HL-60 (cell line): ENCODE measurements at regions not wholly inside any gene's neighbourhood (a gene's known extent, or its start where the extent isn't known, plus 50 kb on each side); places are given as distances from the start of the nearest gene placed in this dataset.

Experiments
- DNase-seq, 2 experiments: peaks; one replicate each; pipeline ENCODE4 v3.0.0-alpha.2; 2010 to 2020; ENCODE audit warnings: low read depth in 1 of 2, low spot score in 1 of 2
- H3K27ac ChIP-seq: fragments of 250-450 bp; sonication (Bioruptor Pico); replicated peaks from 2 replicates; pipeline ENCODE4 v1.5.1; 2020; ENCODE audit warnings: mild to moderate bottlenecking, moderate library complexity
- H3K27me3 ChIP-seq: fragments of 250-450 bp; sonication (Bioruptor Pico); 2 replicates; pipeline ENCODE4 v1.5.1; 2021; ENCODE audit warnings: mild to moderate bottlenecking, moderate library complexity; ENCODE audit not compliant: insufficient read depth, poor library complexity, severe bottlenecking
- H3K4me3 ChIP-seq: replicated peaks from 2 replicates; pipeline ENCODE4 v1.5.1; 2011; ENCODE audit warnings: mild to moderate bottlenecking, control low read depth, low read length; ENCODE audit not compliant: insufficient read depth
- CTCF ChIP-seq: IDR thresholded peaks from one replicate; pipeline ENCODE4 v1.5.1; 2011; ENCODE audit warnings: low read length, control low read depth, inconsistent platforms; ENCODE audit not compliant: insufficient read depth
- GABPA ChIP-seq: IDR thresholded peaks from 2 replicates; pipeline ENCODE4 v1.6.1; 2012; ENCODE audit warnings: low read depth
- POLR2AphosphoS5 ChIP-seq: IDR thresholded peaks from 2 replicates; pipeline ENCODE4 v1.6.1; 2012; ENCODE audit warnings: low read depth
- REST ChIP-seq: IDR thresholded peaks from 2 replicates; pipeline ENCODE4 v1.6.1; 2012; ENCODE audit warnings: low read depth; ENCODE audit not compliant: insufficient replicate concordance
- SPI1 ChIP-seq: IDR thresholded peaks from 2 replicates; pipeline ENCODE4 v1.6.1; 2012; ENCODE audit warnings: low read depth, mild to moderate bottlenecking, borderline replicate concordance

- H3K27ac ChIP-seq, result no peak overlapping the region
- no peak overlapping the region for H3K4me3 ChIP-seq
- TF ChIP-seq REST (no peak), POLR2AphosphoS5 (no peak), SPI1 (no peak), GABPA (no peak), CTCF (no peak)
- H3K27me3 ChIP-seq, result no peaks in the 10 kb centered on the region
- no peak for DNase-seq
These were observed 236.4 kb upstream of the TMEM72 start for GRCh38 chr10:44674536-44675386.

DNA sequence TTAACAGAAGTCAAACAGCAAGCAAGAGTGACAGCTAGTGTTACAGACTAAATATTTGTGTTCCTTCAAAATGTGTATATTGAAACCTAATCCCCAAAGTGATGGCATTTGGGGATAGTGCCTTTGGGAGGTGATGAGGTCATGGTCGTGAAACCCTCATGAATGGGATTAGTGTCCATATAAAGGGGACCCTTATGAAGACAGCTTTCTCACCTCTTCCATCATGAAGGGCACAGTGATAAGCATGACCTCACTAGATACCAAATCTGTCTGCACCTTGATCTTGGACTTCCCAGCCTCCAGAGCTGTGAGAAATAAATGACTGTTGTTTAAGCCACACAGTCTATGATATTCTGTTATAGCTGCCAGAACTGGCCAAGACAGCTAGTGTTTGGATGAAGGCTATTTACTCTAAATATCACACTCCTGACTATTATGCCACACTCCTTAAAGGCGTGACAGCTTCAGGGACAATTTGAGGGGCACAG, 235.7 kb upstream of the TMEM72 start:
- Histone ChIP-seq H3K4me3 (no peak overlapping the region), H3K27me3 (no peaks in the 10 kb centered on the region), H3K27ac (no peak overlapping the region)
- no peak for DNase-seq
- no peak for TF ChIP-seq REST
- TF ChIP-seq POLR2AphosphoS5, result no peak
- TF ChIP-seq SPI1, result no peak
- TF ChIP-seq CTCF, result no peak
- no peak for TF ChIP-seq GABPA

GRCh38 chr10:44680764-44681163, 230.4 kb upstream of the TMEM72 start:
- TF ChIP-seq GABPA (no peak), REST (no peak), POLR2AphosphoS5 (no peak), CTCF (no peak), SPI1 (no peak)
- DNase-seq, result no peak
- no peak overlapping the region for H3K4me3 ChIP-seq
- H3K27me3 ChIP-seq, result no peaks in the 10 kb centered on the region
- H3K27ac ChIP-seq, result no peak overlapping the region
